Trophoblast cell (in vitro differentiated cells and primary cell): ENCODE measurements at regions not wholly inside any gene's neighbourhood (a gene's known extent, or its start where the extent isn't known, plus 50 kb on each side); places are given as distances from the start of the nearest gene placed in this dataset.

Experiments
- DNase-seq, 2 donors: peaks; one replicate each; pipeline ENCODE4 v3.0.0-alpha.2; 2016
- H2AFZ ChIP-seq: 2 replicates; pipeline ENCODE4 v1.6.1; 2013; ENCODE audit warnings: low read length, moderate library complexity, mild to moderate bottlenecking; ENCODE audit not compliant: insufficient read depth, poor library complexity
- H2AK5ac ChIP-seq: 2 replicates; pipeline ENCODE4 v1.6.1; 2013; ENCODE audit warnings: mild to moderate bottlenecking, low read length
- H2BK120ac ChIP-seq: 2 replicates; pipeline ENCODE4 v1.6.1; 2013; ENCODE audit warnings: low read length, mild to moderate bottlenecking, moderate library complexity; ENCODE audit not compliant: insufficient read depth, poor library complexity
- H2BK12ac ChIP-seq: 2 replicates; pipeline ENCODE4 v1.6.1; 2013; ENCODE audit warnings: mild to moderate bottlenecking, low read length, moderate library complexity
- H2BK5ac ChIP-seq: 2 replicates; pipeline ENCODE4 v1.6.1; 2013; ENCODE audit warnings: low read length, low read depth, moderate library complexity, mild to moderate bottlenecking; ENCODE audit not compliant: poor library complexity
- H3K14ac ChIP-seq: 2 replicates; pipeline ENCODE4 v1.6.1; 2013; ENCODE audit warnings: mild to moderate bottlenecking, low read length
- H3K18ac ChIP-seq: 2 replicates; pipeline ENCODE4 v1.6.1; 2013; ENCODE audit warnings: mild to moderate bottlenecking, low read length
- H3K23ac ChIP-seq: 2 replicates; pipeline ENCODE4 v1.6.1; 2013; ENCODE audit warnings: low read length
- H3K27ac ChIP-seq: 2 replicates; pipeline ENCODE4 v1.5.1; 2013; ENCODE audit warnings: low read depth, mild to moderate bottlenecking, inconsistent platforms, low read length, moderate library complexity
- H3K27me3 ChIP-seq: 2 replicates; pipeline ENCODE4 v1.6.1; 2013; ENCODE audit warnings: inconsistent platforms, mild to moderate bottlenecking, low read length, moderate library complexity; ENCODE audit not compliant: insufficient read depth
- H3K36me3 ChIP-seq, 2 experiments: 1 replicate in 1 of 2; 2 replicates in 1 of 2; pipeline ENCODE4 v1.6.1; 2013; ENCODE audit warnings: low read length in 2 of 2, mild to moderate bottlenecking in 2 of 2, moderate library complexity in 1 of 2; ENCODE audit not compliant: insufficient read depth in 2 of 2, control insufficient read depth in 1 of 2
- H3K4ac ChIP-seq: 2 replicates; pipeline ENCODE4 v1.6.1; 2013; ENCODE audit warnings: low read depth, mild to moderate bottlenecking, low read length, moderate library complexity
- H3K4me1 ChIP-seq, 2 experiments: 1 replicate in 1 of 2; 2 replicates in 1 of 2; pipeline ENCODE4 v1.6.1; 2013; ENCODE audit warnings: low read length in 2 of 2, mild to moderate bottlenecking in 2 of 2, moderate library complexity in 1 of 2; ENCODE audit not compliant: insufficient read depth in 2 of 2, control insufficient read depth in 1 of 2
- H3K4me2 ChIP-seq: 2 replicates; pipeline ENCODE4 v1.6.1; 2013; ENCODE audit warnings: inconsistent platforms, mild to moderate bottlenecking, low read length, moderate library complexity
- H3K4me3 ChIP-seq: 2 replicates; pipeline ENCODE4 v1.5.1; 2013; ENCODE audit warnings: mild to moderate bottlenecking, low read depth, low read length, inconsistent platforms
- H3K79me1 ChIP-seq: one replicate; pipeline ENCODE4 v1.6.1; 2013; ENCODE audit warnings: low read length
- H3K79me2 ChIP-seq: 2 replicates; pipeline ENCODE4 v1.6.1; 2013; ENCODE audit warnings: low read length, mild to moderate bottlenecking; ENCODE audit not compliant: control insufficient read depth, insufficient read depth, poor library complexity
- H3K9ac ChIP-seq: 2 replicates; pipeline ENCODE4 v1.6.1; 2013; ENCODE audit warnings: mild to moderate bottlenecking, low read length
- H3K9me3 ChIP-seq: 2 replicates; pipeline ENCODE4 v1.6.1; 2013; ENCODE audit warnings: low read depth, mild to moderate bottlenecking, control low read depth, inconsistent platforms, low read length; ENCODE audit not compliant: insufficient read depth
- H4K12ac ChIP-seq: 2 replicates; pipeline ENCODE4 v1.6.1; 2013; ENCODE audit warnings: low read depth, mild to moderate bottlenecking, low read length, moderate library complexity
- H4K8ac ChIP-seq: 2 replicates; pipeline ENCODE4 v1.6.1; 2013; ENCODE audit warnings: low read depth, mild to moderate bottlenecking, low read length, moderate library complexity
- H4K91ac ChIP-seq: one replicate; pipeline ENCODE4 v1.6.1; 2013; ENCODE audit warnings: low read depth, mild to moderate bottlenecking, low read length, moderate library complexity
- WGBS: extraction: QIAGEN DNeasy Blood & Tissue Kit; methylation state at CpG from one replicate; pipeline ENCODE4 v1.1.7; 2013; ENCODE audit warnings: missing lambda C conversion rate; ENCODE audit not compliant: insufficient read length, insufficient coverage; ENCODE audit errors: extremely low coverage; 5-methylcytosine and 5-hydroxymethylcytosine counted together

GRCh38 chr16:35171106-35171505, 1711.7 kb downstream of the TP53TG3F start:
- Histone ChIP-seq H2BK12ac (no peak overlapping the region), H4K12ac (no peak overlapping the region), H3K23ac (no peak overlapping the region), H3K79me1 (no peaks in the 10 kb centered on the region), H4K91ac (no peak overlapping the region), H2AFZ (no peak overlapping the region), H2BK120ac (no peak overlapping the region), H3K14ac (no peak overlapping the region), H3K27me3 (no peaks in the 10 kb centered on the region), H3K4me2 (no peak overlapping the region), H2BK5ac (no peak overlapping the region), H3K9ac (no peak overlapping the region), H3K4me1 (no peaks in the 10 kb centered on the region), H3K79me2 (no peaks in the 10 kb centered on the region), H3K9me3 (peaks cover 33% of the 10 kb centered on the region), H3K18ac (no peak overlapping the region), H3K36me3 (no peaks in the 10 kb centered on the region), H3K4me3 (no peak overlapping the region), H3K27ac (no peak overlapping the region), H4K8ac (no peak overlapping the region), H2AK5ac (no peak overlapping the region), H3K4ac (no peak overlapping the region)
- no CpG with 5 or more reads among the region's 6 CpGs for WGBS
- no peak for DNase-seq

- DNase-seq, result no peak
- Histone ChIP-seq H3K14ac (no peak overlapping the region), H3K18ac (no peak overlapping the region), H2BK12ac (no peak overlapping the region), H2AK5ac (no peak overlapping the region), H3K27ac (no peak overlapping the region), H3K4me2 (no peak overlapping the region), H3K27me3 (no peaks in the 10 kb centered on the region), H3K4me1 (no peaks in the 10 kb centered on the region), H3K79me1 (no peaks in the 10 kb centered on the region), H3K4me3 (peak overlapping the region; percentile 52), H3K79me2 (no peaks in the 10 kb centered on the region), H2AFZ (no peak overlapping the region), H2BK5ac (no peak overlapping the region), H4K8ac (no peak overlapping the region), H3K9ac (no peak overlapping the region), H4K12ac (no peak overlapping the region), H3K9me3 (peaks cover 45% of the 10 kb centered on the region), H4K91ac (no peak overlapping the region), H2BK120ac (no peak overlapping the region), H3K4ac (no peak overlapping the region), H3K23ac (no peak overlapping the region), H3K36me3 (no peaks in the 10 kb centered on the region)
- no CpG with 5 or more reads among the region's 29 CpGs for WGBS
Measured at GRCh38 chr16:35173295-35173694, 1713.9 kb downstream of the TP53TG3F start.

- Histone ChIP-seq H4K8ac (no peak overlapping the region), H3K4me1 (no peaks in the 10 kb centered on the region), H3K79me2 (no peaks in the 10 kb centered on the region), H4K12ac (no peak overlapping the region), H3K18ac (no peak overlapping the region), H3K27ac (no peak overlapping the region), H2BK120ac (no peak overlapping the region), H3K27me3 (no peaks in the 10 kb centered on the region), H3K23ac (no peak overlapping the region), H4K91ac (no peak overlapping the region), H3K9me3 (peaks cover 45% of the 10 kb centered on the region), H3K4ac (no peak overlapping the region), H2BK5ac (no peak overlapping the region), H3K4me3 (no peak overlapping the region), H2AK5ac (no peak overlapping the region), H2AFZ (no peak overlapping the region), H3K14ac (no peak overlapping the region), H2BK12ac (no peak overlapping the region), H3K4me2 (no peak overlapping the region), H3K9ac (no peak overlapping the region), H3K79me1 (no peaks in the 10 kb centered on the region), H3K36me3 (no peaks in the 10 kb centered on the region)
- DNase-seq, result no peak
- WGBS, result no CpG with 5 or more reads among the region's 4 CpGs
Measured at GRCh38 chr16:35174016-35174415, 1714.6 kb downstream of the TP53TG3F start.

- H2BK120ac ChIP-seq, result no peak overlapping the region
- no peaks in the 10 kb centered on the region for H3K36me3 ChIP-seq
- no peak overlapping the region for H3K14ac ChIP-seq
- H3K27me3 ChIP-seq, result no peaks in the 10 kb centered on the region
- H3K27ac ChIP-seq, result no peak overlapping the region
- H3K79me1 ChIP-seq, result no peaks in the 10 kb centered on the region
- DNase-seq, result no peak
- H2BK12ac ChIP-seq, result no peak overlapping the region
- H3K4ac ChIP-seq, result no peak overlapping the region
- H3K4me3 ChIP-seq, result no peak overlapping the region
- no peaks in the 10 kb centered on the region for H3K4me1 ChIP-seq
- H2AK5ac ChIP-seq, result no peak overlapping the region
- H3K79me2 ChIP-seq, result no peaks in the 10 kb centered on the region
- no peak overlapping the region for H3K18ac ChIP-seq
- H4K91ac ChIP-seq, result no peak overlapping the region
- WGBS, result no CpG with 5 or more reads among the region's 5 CpGs
- no peak overlapping the region for H3K4me2 ChIP-seq
- H2AFZ ChIP-seq, result no peak overlapping the region
- peaks cover 42% of the 10 kb centered on the region for H3K9me3 ChIP-seq
- no peak overlapping the region for H2BK5ac ChIP-seq
- H4K8ac ChIP-seq, result no peak overlapping the region
- no peak overlapping the region for H3K9ac ChIP-seq
- no peak overlapping the region for H3K23ac ChIP-seq
- H4K12ac ChIP-seq, result no peak overlapping the region
Measured at GRCh38 chr16:35176449-35176848, 1717.0 kb downstream of the TP53TG3F start.
